Common myeloid progenitor, CD34-positive (primary cell): ENCODE measurements at regions not wholly inside any gene's neighbourhood (a gene's known extent, or its start where the extent isn't known, plus 50 kb on each side); places are given as distances from the start of the nearest gene placed in this dataset.
"Not testable (repeated sequence)": the region's sequence is repeated elsewhere in the genome, so short reads cannot be mapped to it uniquely, and the experiment has no call there.

Experiments
- CTCF ChIA-PET: fragments of 350-600 bp; sonication (Branson Sonifier 250); formaldehyde crosslinking; loops from one replicate; lab custom pipeline; 2021; ENCODE audit warnings: antibody characterized with exemption; lab: Charles Lee
- POLR2A ChIA-PET: fragments of 350-600 bp; sonication (Branson Sonifier 250); formaldehyde crosslinking; loops from one replicate; lab custom pipeline; 2021; ENCODE audit warnings: antibody characterized with exemption; lab: Charles Lee
- DNase-seq, 3 donors: peaks; one replicate each; pipeline versions ENCODE4 v3.0.0 to v3.0.0-alpha.2; 2013
- H3K27ac ChIP-seq, 2 experiments: 1 replicate in 1 of 2; 2 replicates in 1 of 2; pipeline ENCODE4 v1.7.0; 2013; ENCODE audit warnings: inconsistent platforms in 2 of 2, low read length in 2 of 2, mild to moderate bottlenecking in 2 of 2, low read depth in 1 of 2, moderate library complexity in 1 of 2; ENCODE audit not compliant: severe bottlenecking in 2 of 2, insufficient read depth in 1 of 2, poor library complexity in 1 of 2
- H3K27me3 ChIP-seq, 5 experiments: replicated peaks in 2 of 5; 1 replicate in 3 of 5; 2 replicates in 2 of 5; pipeline versions ENCODE4 v1.6.1 to v1.7.0; 2013; ENCODE audit warnings: low read length in 4 of 5, mild to moderate bottlenecking in 2 of 5, moderate library complexity in 2 of 5, inconsistent platforms in 1 of 5; ENCODE audit not compliant: insufficient read depth in 5 of 5, control insufficient read depth in 4 of 5
- H3K36me3 ChIP-seq, 4 experiments: 1 replicate in 2 of 4; 2 replicates in 2 of 4; pipeline versions ENCODE4 v1.6.1 to v1.7.0; 2013; ENCODE audit warnings: low read length in 3 of 4, control low read depth in 1 of 4, mild to moderate bottlenecking in 1 of 4; ENCODE audit not compliant: control insufficient read depth in 4 of 4, insufficient read depth in 4 of 4
- H3K4me1 ChIP-seq, 4 experiments: 1 replicate in 3 of 4; 2 replicates in 1 of 4; pipeline versions ENCODE4 v1.6.1 to v1.7.1; 2013; ENCODE audit warnings: low read length in 3 of 4, mild to moderate bottlenecking in 3 of 4, control low read depth in 1 of 4, inconsistent platforms in 1 of 4, moderate library complexity in 1 of 4; ENCODE audit not compliant: control insufficient read depth in 4 of 4, insufficient read depth in 4 of 4; ENCODE audit errors: control extremely low read depth in 1 of 4
- H3K4me3 ChIP-seq, 7 experiments: 1 replicate in 4 of 7; 2 replicates in 3 of 7; pipeline versions ENCODE4 v1.5.1 to v1.7.0; 2013; ENCODE audit warnings: mild to moderate bottlenecking in 7 of 7, low read length in 6 of 7, moderate library complexity in 6 of 7, inconsistent platforms in 2 of 7, low read depth in 2 of 7, control low read depth in 1 of 7; ENCODE audit not compliant: insufficient read depth in 4 of 7, control insufficient read depth in 1 of 7; ENCODE audit errors: extremely low read depth in 1 of 7
- H3K9me3 ChIP-seq, 5 experiments: 1 replicate in 4 of 5; 2 replicates in 1 of 5; pipeline versions ENCODE4 v1.6.1 to v1.7.1; 2013; ENCODE audit warnings: low read length in 4 of 5, mild to moderate bottlenecking in 2 of 5, inconsistent platforms in 1 of 5, low read depth in 1 of 5, moderate library complexity in 1 of 5; ENCODE audit not compliant: control insufficient read depth in 4 of 5, insufficient read depth in 2 of 5; ENCODE audit errors: control extremely low read depth in 1 of 5
- WGBS: methylation state at CpG from one replicate; pipeline ENCODE4 v1.1.5; 2013; ENCODE audit not compliant: insufficient coverage; 5-methylcytosine and 5-hydroxymethylcytosine counted together

GRCh38 chr12:32010631-32011336 lies 51.6 kb downstream of the RESF1 start:
- no CpG with 5 or more reads among the region's 2 CpGs for WGBS
- no peak for DNase-seq
- peaks cover 0 to 29% (median 13%) of the 10 kb centered on the region in 5 experiments for H3K27me3 ChIP-seq
- POLR2A ChIA-PET = no interaction called here
- CTCF ChIA-PET = interaction anchor here (0.5 kb wide), 1 partner anchor 121 kb away, joined by 3 read pairs; no protein-coding TSS in a partner anchor
- H3K9me3 ChIP-seq = no peaks in the 10 kb centered on the region
- no peak overlapping the region for H3K4me3 ChIP-seq
- H3K27ac ChIP-seq = no peak overlapping the region
- peaks cover 0 to 12% (median 3%) of the 10 kb centered on the region in 4 experiments for H3K4me1 ChIP-seq
- no peaks in the 10 kb centered on the region for H3K36me3 ChIP-seq

GRCh38 chr12:32012249-32012785 lies 53.1 kb downstream of the RESF1 start:
- CTCF ChIA-PET = no interaction called here

GRCh38 chr12:32015036-32015435 lies 55.8 kb downstream of the RESF1 start:
- Histone ChIP-seq H3K4me3 (no peak overlapping the region), H3K4me1 (peaks cover 0 to 6% (median 2%) of the 10 kb centered on the region in 4 experiments), H3K9me3 (no peaks in the 10 kb centered on the region), H3K27me3 (peaks cover 0 to 36% (median 17%) of the 10 kb centered on the region in 5 experiments), H3K36me3 (no peaks in the 10 kb centered on the region), H3K27ac (no peak overlapping the region)
- POLR2A ChIA-PET = interaction anchor here (0.6 kb wide), 1 partner anchor 54 kb away, joined by 4 read pairs; no protein-coding TSS in a partner anchor
- DNase-seq = peak; percentile 54 to 89 (median 83)
- WGBS = no CpG with 5 or more reads among the region's 4 CpGs
- CTCF ChIA-PET = interaction anchor here (0.6 to 1.3 kb wide), 4 partner anchors 11 to 262 kb away, joined by 3 to 4 read pairs (median 3); no protein-coding TSS in a partner anchor

More at GRCh38 chr12:32012249-32012785, 53.1 kb downstream of the RESF1 start:
- 93% methylated on average over 3 of the region's 4 CpGs for WGBS
- no peak for DNase-seq
- peaks cover 0 to 33% (median 17%) of the 10 kb centered on the region in 5 experiments for H3K27me3 ChIP-seq
- no peaks in the 10 kb centered on the region for H3K9me3 ChIP-seq
- POLR2A ChIA-PET = no interaction called here
- H3K4me3 ChIP-seq = no peak overlapping the region
- H3K36me3 ChIP-seq = no peaks in the 10 kb centered on the region
- peaks cover 0 to 6% (median 2%) of the 10 kb centered on the region in 4 experiments for H3K4me1 ChIP-seq
- H3K27ac ChIP-seq = no peak overlapping the region

GRCh38 chr12:32016680-32017482 lies 57.7 kb downstream of the RESF1 start:
- no peak for DNase-seq
- WGBS = 100% methylated on average over 1 of the region's 3 CpGs
- ChIA-PET CTCF (interaction anchor here (0.6 kb wide), 1 partner anchor 58 kb away, joined by 3 read pairs; no protein-coding TSS in a partner anchor), POLR2A (no interaction called here)
- Histone ChIP-seq H3K9me3 (no peaks in the 10 kb centered on the region), H3K4me1 (peaks cover 0 to 6% (median 2%) of the 10 kb centered on the region in 4 experiments), H3K27me3 (peaks cover 0 to 40% (median 15%) of the 10 kb centered on the region in 5 experiments), H3K27ac (no peak overlapping the region), H3K36me3 (no peaks in the 10 kb centered on the region), H3K4me3 (no peak overlapping the region)

- WGBS = no CpG with 5 or more reads among the region's 2 CpGs
These were observed 62.1 kb downstream of the RESF1 start for GRCh38 chr12:32021346-32021773.

GRCh38 chr12:32022387-32022786 lies 63.2 kb downstream of the RESF1 start:
- H3K27ac ChIP-seq, DNase-seq, POLR2A ChIA-PET, H3K9me3 ChIP-seq, H3K4me1 ChIP-seq, H3K36me3 ChIP-seq, H3K4me3 ChIP-seq: not testable (repeated sequence)
- CTCF ChIA-PET = interaction anchor here (0.9 to 1.7 kb wide), 2 partner anchors 14 to 17 kb away, joined by 3 to 4 read pairs; no protein-coding TSS in a partner anchor
- peaks cover 0 to 36% (median 0%) of the 10 kb centered on the region in 5 experiments for H3K27me3 ChIP-seq
- WGBS = 98% methylated on average over 7 of the region's 10 CpGs

More at GRCh38 chr12:32021346-32021773, 62.1 kb downstream of the RESF1 start:
- Histone ChIP-seq H3K4me1 (peaks cover 0 to 2% (median 0%) of the 10 kb centered on the region in 4 experiments), H3K27me3 (peaks cover 0 to 37% (median 4%) of the 10 kb centered on the region in 5 experiments), H3K4me3 (no peak overlapping the region), H3K9me3 (peaks cover 0 to 2% (median 0%) of the 10 kb centered on the region in 5 experiments), H3K36me3 (no peaks in the 10 kb centered on the region), H3K27ac (no peak overlapping the region)
- ChIA-PET CTCF (no interaction called here), POLR2A (no interaction called here)
- DNase-seq = no peak
